ENCODE measurements at regions not wholly inside any gene's neighbourhood (a gene's known extent, or its start where the extent isn't known, plus 50 kb on each side); places are given as distances from the start of the nearest gene placed in this dataset.

DNA sequence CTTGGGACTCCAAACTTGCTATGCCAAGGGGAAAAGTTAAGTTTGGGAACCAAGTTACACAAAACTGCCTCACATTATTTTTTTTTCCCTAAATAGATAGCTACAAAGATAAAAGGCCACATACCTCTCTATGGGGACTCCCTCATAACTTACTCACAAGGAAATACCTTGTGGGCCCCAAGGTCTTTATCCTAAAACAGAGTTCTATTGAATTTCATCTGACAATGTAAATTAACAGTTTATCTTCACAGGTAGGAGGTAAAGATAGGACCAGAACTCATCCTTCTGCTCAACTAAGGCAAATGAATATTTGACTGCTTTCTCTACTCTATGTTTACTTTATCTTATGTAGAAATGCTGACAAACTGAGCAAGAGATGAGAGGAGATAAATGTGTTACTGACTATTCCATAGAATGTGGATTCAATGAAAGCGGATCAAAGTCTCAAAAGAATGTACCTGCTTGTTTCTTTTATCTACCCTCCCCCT, 1278.0 kb downstream of the OTOL1 start:
- WGBS (ENCODE audit: extremely low coverage, insufficient read length, low lambda C conversion rate): no CpG with 5 or more reads among the region's 1 CpG
- DNase-seq: no peak
- Histone ChIP-seq H4K91ac (ENCODE audit: insufficient read length, low read depth, low read length) (no peak overlapping the region), H3K79me1 (ENCODE audit: insufficient read depth, low read depth, low read length, poor library complexity, severe bottlenecking) (no peaks in the 10 kb centered on the region), H3K14ac (ENCODE audit: insufficient read depth, low read length) (no peak overlapping the region), H3K56ac (ENCODE audit: insufficient read length, low read depth, low read length) (no peak overlapping the region), H2BK15ac (ENCODE audit: low read depth, low read length) (no peak overlapping the region), H2BK20ac (ENCODE audit: low read depth, low read length, poor library complexity, severe bottlenecking) (no peak overlapping the region), H2BK120ac (ENCODE audit: low read depth, low read length, poor library complexity, severe bottlenecking) (no peak overlapping the region), H3K4me2 (ENCODE audit: insufficient read depth, insufficient read length, low read length) (no peak overlapping the region), H3K18ac (ENCODE audit: insufficient read length, low read depth, low read length) (no peak overlapping the region), H3K27ac (ENCODE audit: insufficient read length, low read depth, low read length) (no peak overlapping the region), H2AFZ (ENCODE audit: low read length) (no peak overlapping the region), H4K5ac (ENCODE audit: insufficient read length, low read depth, low read length) (no peak overlapping the region), H2AK5ac (ENCODE audit: insufficient read length, low read length) (no peak overlapping the region), H3K23me2 (ENCODE audit: insufficient read length, low read depth, low read length, poor library complexity, severe bottlenecking) (no peaks in the 10 kb centered on the region), H4K8ac (replicated peaks; ENCODE audit: insufficient read length, low read depth, low read length) (no peak overlapping the region), H3K4ac (ENCODE audit: low read depth, low read length) (no peak overlapping the region), H3K9ac (ENCODE audit: extremely low read depth, insufficient read length, low read length) (no peak overlapping the region), H3K4me1 (ENCODE audit: insufficient read depth, low read length) (peaks cover 2% of the 10 kb centered on the region; the same call in 1 of the 2 replicates), H4K20me1 (ENCODE audit: control insufficient read depth, insufficient read depth, insufficient read length) (no peaks in the 10 kb centered on the region), H3K79me2 (ENCODE audit: insufficient read depth, low read length) (no peaks in the 10 kb centered on the region; the same call in 1 of the 2 replicates), H2BK12ac (ENCODE audit: insufficient read length, low read depth, low read length) (no peak overlapping the region), H3K27me3 (ENCODE audit: insufficient read depth, low read length) (no peaks in the 10 kb centered on the region), H3T11ph (ENCODE audit: low read length) (no peak overlapping the region), H2BK5ac (ENCODE audit: insufficient read length, low read length) (no peak overlapping the region), H3K23ac (ENCODE audit: insufficient read length, low read depth, low read length) (no peak overlapping the region), H3K9me3 (ENCODE audit: control insufficient read depth, low read depth, low read length) (no peaks in the 10 kb centered on the region)
- Mint-ChIP-seq H3K27ac (peak overlapping the region in 2 of 3 experiments; percentile 25 to 66; a peak in 4 of 7 replicates), H3K36me3 (ENCODE audit: insufficient read depth in 1 of 3, low read depth in 3 of 3) (no peaks in the 10 kb centered on the region; a peak in 1 of 7 replicates), H3K4me3 (no peak overlapping the region), H3K9me3 (no peaks in the 10 kb centered on the region; a peak in 1 of 5 replicates), H3K27me3 (ENCODE audit: low read depth) (no peaks in the 10 kb centered on the region), H3K4me1 (peaks cover 18 to 19% of the 10 kb centered on the region in 2 experiments)
- TF ChIP-seq, protein P1, sequence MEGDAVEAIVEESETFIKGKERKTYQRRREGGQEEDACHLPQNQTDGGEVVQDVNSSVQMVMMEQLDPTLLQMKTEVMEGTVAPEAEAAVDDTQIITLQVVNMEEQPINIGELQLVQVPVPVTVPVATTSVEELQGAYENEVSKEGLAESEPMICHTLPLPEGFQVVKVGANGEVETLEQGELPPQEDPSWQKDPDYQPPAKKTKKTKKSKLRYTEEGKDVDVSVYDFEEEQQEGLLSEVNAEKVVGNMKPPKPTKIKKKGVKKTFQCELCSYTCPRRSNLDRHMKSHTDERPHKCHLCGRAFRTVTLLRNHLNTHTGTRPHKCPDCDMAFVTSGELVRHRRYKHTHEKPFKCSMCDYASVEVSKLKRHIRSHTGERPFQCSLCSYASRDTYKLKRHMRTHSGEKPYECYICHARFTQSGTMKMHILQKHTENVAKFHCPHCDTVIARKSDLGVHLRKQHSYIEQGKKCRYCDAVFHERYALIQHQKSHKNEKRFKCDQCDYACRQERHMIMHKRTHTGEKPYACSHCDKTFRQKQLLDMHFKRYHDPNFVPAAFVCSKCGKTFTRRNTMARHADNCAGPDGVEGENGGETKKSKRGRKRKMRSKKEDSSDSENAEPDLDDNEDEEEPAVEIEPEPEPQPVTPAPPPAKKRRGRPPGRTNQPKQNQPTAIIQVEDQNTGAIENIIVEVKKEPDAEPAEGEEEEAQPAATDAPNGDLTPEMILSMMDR (conservative IDR thresholded peaks at IDR 0.05): no peak

Measured in H9 (cell line).